Neural cell (in vitro differentiated cells): ENCODE measurements at regions not wholly inside any gene's neighbourhood (a gene's known extent, or its start where the extent isn't known, plus 50 kb on each side); places are given as distances from the start of the nearest gene placed in this dataset.

ENCODE experiments used
- EP300 ChIP-seq: fragments of 450-650 bp; conservative IDR thresholded peaks from 2 replicates; pipeline ENCODE4 v1.6.1; 2014; ENCODE audit warnings: antibody characterized with exemption, mild to moderate bottlenecking, moderate library complexity; ENCODE audit not compliant: poor library complexity, severe bottlenecking
- EZH2 ChIP-seq: fragments of 200-600, 300-800 bp; shearing (Covaris generic), sonication (generic); IDR thresholded peaks from 2 replicates; pipeline ENCODE4 v1.6.1; 2014; ENCODE audit warnings: antibody characterized with exemption, low read length, borderline replicate concordance, mild to moderate bottlenecking; ENCODE audit not compliant: insufficient read depth, poor library complexity, severe bottlenecking
- POLR2AphosphoS5 ChIP-seq: IDR thresholded peaks from 2 replicates; pipeline ENCODE4 v1.6.1; 2012
- SMC3 ChIP-seq: fragments of 450-650 bp; conservative IDR thresholded peaks from 2 replicates; pipeline ENCODE4 v1.6.1; 2014; ENCODE audit warnings: antibody characterized with exemption, mild to moderate bottlenecking, moderate library complexity; ENCODE audit not compliant: poor library complexity
- TAF1 ChIP-seq: IDR thresholded peaks from 2 replicates; pipeline ENCODE4 v1.6.1; 2012; ENCODE audit warnings: low read depth
- TF ChIP-seq, protein P1 (sequence below): fragments of 450-650 bp; IDR thresholded peaks from 2 replicates; pipeline ENCODE4 v1.5.1; 2014; ENCODE audit warnings: antibody characterized with exemption, mild to moderate bottlenecking, moderate library complexity; ENCODE audit not compliant: poor library complexity, severe bottlenecking
- TF ChIP-seq, protein P2 (sequence below): IDR thresholded peaks from 2 replicates; pipeline ENCODE4 v1.6.1; 2012; ENCODE audit warnings: borderline replicate concordance

GRCh38 chr5:73370095-73370494 is 78.5 kb downstream of the FOXD1 start:
- TF ChIP-seq, protein P1, sequence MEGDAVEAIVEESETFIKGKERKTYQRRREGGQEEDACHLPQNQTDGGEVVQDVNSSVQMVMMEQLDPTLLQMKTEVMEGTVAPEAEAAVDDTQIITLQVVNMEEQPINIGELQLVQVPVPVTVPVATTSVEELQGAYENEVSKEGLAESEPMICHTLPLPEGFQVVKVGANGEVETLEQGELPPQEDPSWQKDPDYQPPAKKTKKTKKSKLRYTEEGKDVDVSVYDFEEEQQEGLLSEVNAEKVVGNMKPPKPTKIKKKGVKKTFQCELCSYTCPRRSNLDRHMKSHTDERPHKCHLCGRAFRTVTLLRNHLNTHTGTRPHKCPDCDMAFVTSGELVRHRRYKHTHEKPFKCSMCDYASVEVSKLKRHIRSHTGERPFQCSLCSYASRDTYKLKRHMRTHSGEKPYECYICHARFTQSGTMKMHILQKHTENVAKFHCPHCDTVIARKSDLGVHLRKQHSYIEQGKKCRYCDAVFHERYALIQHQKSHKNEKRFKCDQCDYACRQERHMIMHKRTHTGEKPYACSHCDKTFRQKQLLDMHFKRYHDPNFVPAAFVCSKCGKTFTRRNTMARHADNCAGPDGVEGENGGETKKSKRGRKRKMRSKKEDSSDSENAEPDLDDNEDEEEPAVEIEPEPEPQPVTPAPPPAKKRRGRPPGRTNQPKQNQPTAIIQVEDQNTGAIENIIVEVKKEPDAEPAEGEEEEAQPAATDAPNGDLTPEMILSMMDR = no peak
- TF ChIP-seq EP300 (no peak), TAF1 (no peak), POLR2AphosphoS5 (no peak), SMC3 (no peak), EZH2 (no peak)
- TF ChIP-seq, protein P2, sequence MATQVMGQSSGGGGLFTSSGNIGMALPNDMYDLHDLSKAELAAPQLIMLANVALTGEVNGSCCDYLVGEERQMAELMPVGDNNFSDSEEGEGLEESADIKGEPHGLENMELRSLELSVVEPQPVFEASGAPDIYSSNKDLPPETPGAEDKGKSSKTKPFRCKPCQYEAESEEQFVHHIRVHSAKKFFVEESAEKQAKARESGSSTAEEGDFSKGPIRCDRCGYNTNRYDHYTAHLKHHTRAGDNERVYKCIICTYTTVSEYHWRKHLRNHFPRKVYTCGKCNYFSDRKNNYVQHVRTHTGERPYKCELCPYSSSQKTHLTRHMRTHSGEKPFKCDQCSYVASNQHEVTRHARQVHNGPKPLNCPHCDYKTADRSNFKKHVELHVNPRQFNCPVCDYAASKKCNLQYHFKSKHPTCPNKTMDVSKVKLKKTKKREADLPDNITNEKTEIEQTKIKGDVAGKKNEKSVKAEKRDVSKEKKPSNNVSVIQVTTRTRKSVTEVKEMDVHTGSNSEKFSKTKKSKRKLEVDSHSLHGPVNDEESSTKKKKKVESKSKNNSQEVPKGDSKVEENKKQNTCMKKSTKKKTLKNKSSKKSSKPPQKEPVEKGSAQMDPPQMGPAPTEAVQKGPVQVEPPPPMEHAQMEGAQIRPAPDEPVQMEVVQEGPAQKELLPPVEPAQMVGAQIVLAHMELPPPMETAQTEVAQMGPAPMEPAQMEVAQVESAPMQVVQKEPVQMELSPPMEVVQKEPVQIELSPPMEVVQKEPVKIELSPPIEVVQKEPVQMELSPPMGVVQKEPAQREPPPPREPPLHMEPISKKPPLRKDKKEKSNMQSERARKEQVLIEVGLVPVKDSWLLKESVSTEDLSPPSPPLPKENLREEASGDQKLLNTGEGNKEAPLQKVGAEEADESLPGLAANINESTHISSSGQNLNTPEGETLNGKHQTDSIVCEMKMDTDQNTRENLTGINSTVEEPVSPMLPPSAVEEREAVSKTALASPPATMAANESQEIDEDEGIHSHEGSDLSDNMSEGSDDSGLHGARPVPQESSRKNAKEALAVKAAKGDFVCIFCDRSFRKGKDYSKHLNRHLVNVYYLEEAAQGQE = no peak
